ENCODE measurements at regions not wholly inside any gene's neighbourhood (a gene's known extent, or its start where the extent isn't known, plus 50 kb on each side); places are given as distances from the start of the nearest gene placed in this dataset.

DNA sequence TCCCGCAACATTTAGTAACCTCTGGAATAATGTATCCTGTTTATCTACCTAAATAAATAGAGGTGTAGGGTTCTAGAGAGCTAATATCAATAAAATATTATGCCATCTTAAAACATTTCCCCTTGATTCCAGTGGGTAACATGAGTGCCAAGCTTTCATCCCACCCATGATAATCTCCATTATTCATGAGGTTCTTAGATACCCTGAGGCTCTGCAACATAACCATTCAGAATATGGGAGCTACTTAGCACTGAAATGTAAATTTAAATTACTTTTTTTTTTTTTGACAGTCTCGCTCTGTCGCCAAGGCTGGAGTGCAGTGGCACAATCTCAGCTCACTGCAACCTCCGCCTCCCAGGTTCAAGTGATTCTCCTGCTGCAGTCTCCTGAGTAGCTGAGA is 832.7 kb downstream of the BRINP3 start (continued):
- TF ChIP-seq, protein P1, sequence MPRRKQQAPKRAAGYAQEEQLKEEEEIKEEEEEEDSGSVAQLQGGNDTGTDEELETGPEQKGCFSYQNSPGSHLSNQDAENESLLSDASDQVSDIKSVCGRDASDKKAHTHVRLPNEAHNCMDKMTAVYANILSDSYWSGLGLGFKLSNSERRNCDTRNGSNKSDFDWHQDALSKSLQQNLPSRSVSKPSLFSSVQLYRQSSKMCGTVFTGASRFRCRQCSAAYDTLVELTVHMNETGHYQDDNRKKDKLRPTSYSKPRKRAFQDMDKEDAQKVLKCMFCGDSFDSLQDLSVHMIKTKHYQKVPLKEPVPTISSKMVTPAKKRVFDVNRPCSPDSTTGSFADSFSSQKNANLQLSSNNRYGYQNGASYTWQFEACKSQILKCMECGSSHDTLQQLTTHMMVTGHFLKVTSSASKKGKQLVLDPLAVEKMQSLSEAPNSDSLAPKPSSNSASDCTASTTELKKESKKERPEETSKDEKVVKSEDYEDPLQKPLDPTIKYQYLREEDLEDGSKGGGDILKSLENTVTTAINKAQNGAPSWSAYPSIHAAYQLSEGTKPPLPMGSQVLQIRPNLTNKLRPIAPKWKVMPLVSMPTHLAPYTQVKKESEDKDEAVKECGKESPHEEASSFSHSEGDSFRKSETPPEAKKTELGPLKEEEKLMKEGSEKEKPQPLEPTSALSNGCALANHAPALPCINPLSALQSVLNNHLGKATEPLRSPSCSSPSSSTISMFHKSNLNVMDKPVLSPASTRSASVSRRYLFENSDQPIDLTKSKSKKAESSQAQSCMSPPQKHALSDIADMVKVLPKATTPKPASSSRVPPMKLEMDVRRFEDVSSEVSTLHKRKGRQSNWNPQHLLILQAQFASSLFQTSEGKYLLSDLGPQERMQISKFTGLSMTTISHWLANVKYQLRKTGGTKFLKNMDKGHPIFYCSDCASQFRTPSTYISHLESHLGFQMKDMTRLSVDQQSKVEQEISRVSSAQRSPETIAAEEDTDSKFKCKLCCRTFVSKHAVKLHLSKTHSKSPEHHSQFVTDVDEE (CRISPR knock-in tag; IDR thresholded peaks at IDR 0.05) = no peak

DNA sequence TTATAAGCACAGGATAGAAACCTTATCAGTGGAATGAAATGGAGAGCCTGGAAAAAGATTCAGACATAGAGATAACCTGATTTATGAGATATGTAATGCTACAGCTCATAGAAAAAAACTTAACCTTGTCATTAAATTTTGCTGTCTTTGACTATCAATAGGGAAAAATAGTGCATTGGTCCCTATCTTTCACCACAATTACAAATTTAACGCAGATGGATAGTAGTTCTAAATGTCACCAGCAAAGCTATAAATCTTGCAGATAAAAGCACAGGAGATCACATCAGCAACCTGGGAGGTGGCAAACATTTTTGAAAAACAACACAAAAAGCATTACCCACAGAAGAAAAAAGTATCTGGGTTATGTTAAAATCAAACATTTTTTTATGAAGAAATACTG is 831.6 kb downstream of the BRINP3 start:
- TF ChIP-seq ZC3H10 (CRISPR knock-in tag; IDR thresholded peaks at IDR 0.05) (no peak), CSDC2 (CRISPR knock-in tag; IDR thresholded peaks at IDR 0.05) (no peak), ISL1 (CRISPR knock-in tag; IDR thresholded peaks at IDR 0.05) (no peak)
- ATAC-seq = no peak

DNA sequence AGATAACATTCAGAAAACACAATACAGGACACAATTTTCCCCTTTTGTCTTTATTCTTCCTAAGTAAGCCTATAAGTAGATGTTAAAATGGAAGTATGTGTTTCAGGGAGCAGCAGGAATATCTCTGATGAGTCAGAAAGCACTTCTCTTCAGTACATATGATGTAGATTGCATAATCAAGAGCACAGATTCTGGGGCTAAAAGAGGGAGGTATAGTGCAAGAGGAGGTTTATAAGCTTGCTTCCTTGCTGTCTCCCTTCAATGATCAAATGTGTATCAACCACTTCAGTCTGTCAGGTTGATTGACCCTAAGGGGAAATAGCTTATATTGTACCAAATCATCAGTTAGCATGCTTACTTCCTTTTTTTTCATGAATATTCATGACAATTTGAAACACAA is 822.8 kb downstream of the BRINP3 start:
- TF ChIP-seq CSDC2 (CRISPR knock-in tag; IDR thresholded peaks at IDR 0.05) (no peak), TOX (CRISPR knock-in tag; IDR thresholded peaks at IDR 0.05; ENCODE audit: borderline replicate concordance) (no peak), SNAI2 (CRISPR knock-in tag; IDR thresholded peaks at IDR 0.05) (no peak), RARB (CRISPR knock-in tag; IDR thresholded peaks at IDR 0.05) (no peak), ZFP3 (CRISPR knock-in tag; IDR thresholded peaks at IDR 0.05) (no peak), OSR1 (CRISPR knock-in tag; IDR thresholded peaks at IDR 0.05) (no peak)
- TF ChIP-seq, protein P2, sequence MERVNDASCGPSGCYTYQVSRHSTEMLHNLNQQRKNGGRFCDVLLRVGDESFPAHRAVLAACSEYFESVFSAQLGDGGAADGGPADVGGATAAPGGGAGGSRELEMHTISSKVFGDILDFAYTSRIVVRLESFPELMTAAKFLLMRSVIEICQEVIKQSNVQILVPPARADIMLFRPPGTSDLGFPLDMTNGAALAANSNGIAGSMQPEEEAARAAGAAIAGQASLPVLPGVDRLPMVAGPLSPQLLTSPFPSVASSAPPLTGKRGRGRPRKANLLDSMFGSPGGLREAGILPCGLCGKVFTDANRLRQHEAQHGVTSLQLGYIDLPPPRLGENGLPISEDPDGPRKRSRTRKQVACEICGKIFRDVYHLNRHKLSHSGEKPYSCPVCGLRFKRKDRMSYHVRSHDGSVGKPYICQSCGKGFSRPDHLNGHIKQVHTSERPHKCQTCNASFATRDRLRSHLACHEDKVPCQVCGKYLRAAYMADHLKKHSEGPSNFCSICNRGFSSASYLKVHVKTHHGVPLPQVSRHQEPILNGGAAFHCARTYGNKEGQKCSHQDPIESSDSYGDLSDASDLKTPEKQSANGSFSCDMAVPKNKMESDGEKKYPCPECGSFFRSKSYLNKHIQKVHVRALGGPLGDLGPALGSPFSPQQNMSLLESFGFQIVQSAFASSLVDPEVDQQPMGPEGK (CRISPR knock-in tag; IDR thresholded peaks at IDR 0.05; ENCODE audit: borderline replicate concordance) = no peak
- TF ChIP-seq, protein P3, sequence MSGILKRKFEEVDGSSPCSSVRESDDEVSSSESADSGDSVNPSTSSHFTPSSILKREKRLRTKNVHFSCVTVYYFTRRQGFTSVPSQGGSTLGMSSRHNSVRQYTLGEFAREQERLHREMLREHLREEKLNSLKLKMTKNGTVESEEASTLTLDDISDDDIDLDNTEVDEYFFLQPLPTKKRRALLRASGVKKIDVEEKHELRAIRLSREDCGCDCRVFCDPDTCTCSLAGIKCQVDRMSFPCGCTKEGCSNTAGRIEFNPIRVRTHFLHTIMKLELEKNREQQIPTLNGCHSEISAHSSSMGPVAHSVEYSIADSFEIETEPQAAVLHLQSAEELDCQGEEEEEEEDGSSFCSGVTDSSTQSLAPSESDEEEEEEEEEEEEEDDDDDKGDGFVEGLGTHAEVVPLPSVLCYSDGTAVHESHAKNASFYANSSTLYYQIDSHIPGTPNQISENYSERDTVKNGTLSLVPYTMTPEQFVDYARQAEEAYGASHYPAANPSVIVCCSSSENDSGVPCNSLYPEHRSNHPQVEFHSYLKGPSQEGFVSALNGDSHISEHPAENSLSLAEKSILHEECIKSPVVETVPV (CRISPR knock-in tag; IDR thresholded peaks at IDR 0.05) = no peak

DNA sequence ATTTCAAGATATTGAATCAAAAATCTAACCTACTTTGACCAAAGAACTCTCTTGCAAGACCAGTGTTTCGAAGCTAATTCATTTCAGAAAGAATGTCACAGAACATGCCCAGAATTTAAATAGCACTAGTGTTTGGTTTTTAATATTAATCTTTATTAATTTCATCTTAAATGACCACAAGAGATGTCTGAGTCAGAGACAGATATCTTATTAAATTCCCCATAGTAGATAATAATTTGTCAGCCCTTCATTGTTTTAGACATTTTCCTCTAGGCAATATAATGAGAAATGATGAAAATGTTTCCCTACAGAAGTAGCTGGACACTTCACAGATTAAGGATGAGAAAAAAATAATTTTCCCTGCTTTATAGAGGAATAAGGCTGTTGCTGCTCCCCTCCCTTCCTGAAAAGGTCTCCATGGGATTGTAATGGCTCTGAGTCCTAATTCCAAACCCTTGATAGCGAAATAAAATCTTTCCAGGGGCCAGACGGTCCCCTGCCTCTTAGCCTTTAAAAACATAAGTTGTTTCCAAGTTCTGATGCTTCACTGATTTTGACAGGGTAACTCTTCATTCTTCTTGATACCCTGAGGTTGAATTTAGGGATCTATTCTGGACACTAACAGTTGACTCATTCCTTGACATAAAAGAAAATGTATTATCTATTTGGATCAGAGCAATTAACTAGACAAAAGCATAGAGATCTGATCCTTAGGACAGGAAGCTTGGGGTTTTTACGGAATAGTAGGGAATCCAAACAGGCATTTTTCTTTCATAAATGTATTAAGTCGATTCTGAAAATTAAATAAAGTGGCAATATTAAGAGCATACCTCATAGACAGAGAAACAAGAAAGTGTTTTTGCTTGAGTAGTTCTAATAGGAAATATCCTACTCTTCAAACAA is 820.8 kb downstream of the BRINP3 start:
- peak; percentile 73 for ATAC-seq
- TF ChIP-seq RARB (CRISPR knock-in tag; IDR thresholded peaks at IDR 0.05) (peak; percentile 70; the same call in 1 of the 2 replicates), PPARA (CRISPR knock-in tag; IDR thresholded peaks at IDR 0.05; ENCODE audit: borderline replicate concordance) (no peak), ISL1 (CRISPR knock-in tag; IDR thresholded peaks at IDR 0.05) (no peak; the same call in 1 of the 2 replicates), ZNF565 (CRISPR knock-in tag; conservative IDR thresholded peaks at IDR 0.05; ENCODE audit: low read depth) (no peak), TOX (CRISPR knock-in tag; IDR thresholded peaks at IDR 0.05; ENCODE audit: borderline replicate concordance) (peak; percentile 97), ESRRG (CRISPR knock-in tag; IDR thresholded peaks at IDR 0.05) (no peak), CSDC2 (CRISPR knock-in tag; IDR thresholded peaks at IDR 0.05) (no peak), BACH2 (CRISPR knock-in tag; IDR thresholded peaks at IDR 0.05; ENCODE audit: borderline replicate concordance) (no peak), ZFP3 (CRISPR knock-in tag; IDR thresholded peaks at IDR 0.05) (no peak), OSR1 (CRISPR knock-in tag; IDR thresholded peaks at IDR 0.05) (no peak)
- TF ChIP-seq, protein P1 (CRISPR knock-in tag; IDR thresholded peaks at IDR 0.05) = no peak
- TF ChIP-seq, protein P2 (CRISPR knock-in tag; IDR thresholded peaks at IDR 0.05; ENCODE audit: borderline replicate concordance) = no peak
- TF ChIP-seq, protein P4, sequence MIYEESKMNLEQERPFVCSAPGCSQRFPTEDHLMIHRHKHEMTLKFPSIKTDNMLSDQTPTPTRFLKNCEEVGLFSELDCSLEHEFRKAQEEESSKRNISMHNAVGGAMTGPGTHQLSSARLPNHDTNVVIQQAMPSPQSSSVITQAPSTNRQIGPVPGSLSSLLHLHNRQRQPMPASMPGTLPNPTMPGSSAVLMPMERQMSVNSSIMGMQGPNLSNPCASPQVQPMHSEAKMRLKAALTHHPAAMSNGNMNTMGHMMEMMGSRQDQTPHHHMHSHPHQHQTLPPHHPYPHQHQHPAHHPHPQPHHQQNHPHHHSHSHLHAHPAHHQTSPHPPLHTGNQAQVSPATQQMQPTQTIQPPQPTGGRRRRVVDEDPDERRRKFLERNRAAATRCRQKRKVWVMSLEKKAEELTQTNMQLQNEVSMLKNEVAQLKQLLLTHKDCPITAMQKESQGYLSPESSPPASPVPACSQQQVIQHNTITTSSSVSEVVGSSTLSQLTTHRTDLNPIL (CRISPR knock-in tag; IDR thresholded peaks at IDR 0.05; ENCODE audit: low read depth) = no peak
- TF ChIP-seq, protein P5, sequence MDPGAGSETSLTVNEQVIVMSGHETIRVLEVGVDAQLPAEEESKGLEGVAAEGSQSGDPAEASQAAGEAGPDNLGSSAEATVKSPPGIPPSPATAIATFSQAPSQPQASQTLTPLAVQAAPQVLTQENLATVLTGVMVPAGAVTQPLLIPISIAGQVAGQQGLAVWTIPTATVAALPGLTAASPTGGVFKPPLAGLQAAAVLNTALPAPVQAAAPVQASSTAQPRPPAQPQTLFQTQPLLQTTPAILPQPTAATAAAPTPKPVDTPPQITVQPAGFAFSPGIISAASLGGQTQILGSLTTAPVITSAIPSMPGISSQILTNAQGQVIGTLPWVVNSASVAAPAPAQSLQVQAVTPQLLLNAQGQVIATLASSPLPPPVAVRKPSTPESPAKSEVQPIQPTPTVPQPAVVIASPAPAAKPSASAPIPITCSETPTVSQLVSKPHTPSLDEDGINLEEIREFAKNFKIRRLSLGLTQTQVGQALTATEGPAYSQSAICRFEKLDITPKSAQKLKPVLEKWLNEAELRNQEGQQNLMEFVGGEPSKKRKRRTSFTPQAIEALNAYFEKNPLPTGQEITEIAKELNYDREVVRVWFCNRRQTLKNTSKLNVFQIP (CRISPR knock-in tag; IDR thresholded peaks at IDR 0.05; ENCODE audit: borderline replicate concordance, low read depth) = peak; percentile 69; the same call in 1 of the 2 replicates
- TF ChIP-seq, protein P3 (CRISPR knock-in tag; IDR thresholded peaks at IDR 0.05) = no peak; the same call in 1 of the 2 replicates

More for the DNA sequence above, 822.8 kb downstream of the BRINP3 start:
- no peak for ATAC-seq

Data from SK-N-SH treated with all-trans-retinoic acid at 6 μM for 48 hours (cell line).